ENCODE measurements at regions not wholly inside any gene's neighbourhood (a gene's known extent, or its start where the extent isn't known, plus 50 kb on each side); places are given as distances from the start of the nearest gene placed in this dataset.

- TF ChIP-seq, protein P1, sequence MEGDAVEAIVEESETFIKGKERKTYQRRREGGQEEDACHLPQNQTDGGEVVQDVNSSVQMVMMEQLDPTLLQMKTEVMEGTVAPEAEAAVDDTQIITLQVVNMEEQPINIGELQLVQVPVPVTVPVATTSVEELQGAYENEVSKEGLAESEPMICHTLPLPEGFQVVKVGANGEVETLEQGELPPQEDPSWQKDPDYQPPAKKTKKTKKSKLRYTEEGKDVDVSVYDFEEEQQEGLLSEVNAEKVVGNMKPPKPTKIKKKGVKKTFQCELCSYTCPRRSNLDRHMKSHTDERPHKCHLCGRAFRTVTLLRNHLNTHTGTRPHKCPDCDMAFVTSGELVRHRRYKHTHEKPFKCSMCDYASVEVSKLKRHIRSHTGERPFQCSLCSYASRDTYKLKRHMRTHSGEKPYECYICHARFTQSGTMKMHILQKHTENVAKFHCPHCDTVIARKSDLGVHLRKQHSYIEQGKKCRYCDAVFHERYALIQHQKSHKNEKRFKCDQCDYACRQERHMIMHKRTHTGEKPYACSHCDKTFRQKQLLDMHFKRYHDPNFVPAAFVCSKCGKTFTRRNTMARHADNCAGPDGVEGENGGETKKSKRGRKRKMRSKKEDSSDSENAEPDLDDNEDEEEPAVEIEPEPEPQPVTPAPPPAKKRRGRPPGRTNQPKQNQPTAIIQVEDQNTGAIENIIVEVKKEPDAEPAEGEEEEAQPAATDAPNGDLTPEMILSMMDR (IDR thresholded peaks at IDR 0.05; ENCODE audit: extremely low read depth, insufficient read depth, missing control alignments) = no peak
- DNase-seq (ENCODE audit: low spot score) = no peak
- in situ Hi-C loops (cut with MboI; ENCODE audit: low pct_unique_long_range_greater_than_20kb, low sequenced_read_pairs, unreplicated experiment) = loop anchor here (10.0 to 25.0 kb wide), 5 partner anchors 224 to 962 kb away; partner anchors contain the start of gene PRIM2
These were observed 103.4 kb upstream of the COL21A1 start for GRCh38 chr6:56350628-56351260.

- in situ Hi-C loops (cut with MboI; ENCODE audit: low pct_unique_long_range_greater_than_20kb, low sequenced_read_pairs, unreplicated experiment) = loop anchor here (25.0 kb wide), 1 partner anchor 88 kb away; no protein-coding TSS in a partner anchor
- no peak for DNase-seq (ENCODE audit: low spot score)
- TF ChIP-seq, protein P1 (IDR thresholded peaks at IDR 0.05; ENCODE audit: extremely low read depth, insufficient read depth, missing control alignments) = no peak
These were observed 101.8 kb upstream of the COL21A1 start for GRCh38 chr6:56349194-56349593.

- no peak for DNase-seq (ENCODE audit: low spot score)
- TF ChIP-seq, protein P1 (IDR thresholded peaks at IDR 0.05; ENCODE audit: extremely low read depth, insufficient read depth, missing control alignments) = no peak
- in situ Hi-C loops (cut with MboI; ENCODE audit: low pct_unique_long_range_greater_than_20kb, low sequenced_read_pairs, unreplicated experiment) = loop anchor here (25.0 kb wide), 1 partner anchor 89 kb away; no protein-coding TSS in a partner anchor
These were observed 101.2 kb upstream of the COL21A1 start for GRCh38 chr6:56348578-56348977.

- TF ChIP-seq, protein P1 (IDR thresholded peaks at IDR 0.05; ENCODE audit: extremely low read depth, insufficient read depth, missing control alignments) = no peak
- in situ Hi-C loops (cut with MboI; ENCODE audit: low pct_unique_long_range_greater_than_20kb, low sequenced_read_pairs, unreplicated experiment) = loop anchor here (25.0 kb wide), 1 partner anchor 90 kb away; no protein-coding TSS in a partner anchor
- DNase-seq (ENCODE audit: low spot score) = no peak
These were observed 100.1 kb upstream of the COL21A1 start for GRCh38 chr6:56347526-56347925.

DNA sequence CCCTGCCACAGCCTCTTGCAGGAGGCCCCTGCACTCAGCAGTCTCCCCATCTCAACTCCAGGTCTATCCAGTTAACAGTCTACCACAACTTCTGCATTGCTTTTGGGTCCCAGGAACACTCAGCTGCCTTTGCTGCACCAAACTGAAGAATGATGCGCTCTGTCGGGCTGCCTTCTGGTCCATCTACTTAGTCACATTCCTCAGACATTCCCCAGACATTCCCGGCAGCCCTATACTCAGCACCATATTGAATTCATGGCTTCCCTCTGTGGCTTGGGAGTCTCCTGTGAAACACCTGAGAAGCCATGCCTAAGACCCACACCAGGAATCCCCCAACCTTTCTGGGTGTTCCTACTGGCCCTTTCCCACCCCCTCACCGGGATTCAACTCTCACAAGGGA, 99.6 kb upstream of the COL21A1 start:
- in situ Hi-C loops (cut with MboI; ENCODE audit: low pct_unique_long_range_greater_than_20kb, low sequenced_read_pairs, unreplicated experiment) = loop anchor here (25.0 kb wide), 1 partner anchor 90 kb away; no protein-coding TSS in a partner anchor
- TF ChIP-seq, protein P1 (IDR thresholded peaks at IDR 0.05; ENCODE audit: extremely low read depth, insufficient read depth, missing control alignments) = no peak
- no peak for DNase-seq (ENCODE audit: low spot score)

DNA sequence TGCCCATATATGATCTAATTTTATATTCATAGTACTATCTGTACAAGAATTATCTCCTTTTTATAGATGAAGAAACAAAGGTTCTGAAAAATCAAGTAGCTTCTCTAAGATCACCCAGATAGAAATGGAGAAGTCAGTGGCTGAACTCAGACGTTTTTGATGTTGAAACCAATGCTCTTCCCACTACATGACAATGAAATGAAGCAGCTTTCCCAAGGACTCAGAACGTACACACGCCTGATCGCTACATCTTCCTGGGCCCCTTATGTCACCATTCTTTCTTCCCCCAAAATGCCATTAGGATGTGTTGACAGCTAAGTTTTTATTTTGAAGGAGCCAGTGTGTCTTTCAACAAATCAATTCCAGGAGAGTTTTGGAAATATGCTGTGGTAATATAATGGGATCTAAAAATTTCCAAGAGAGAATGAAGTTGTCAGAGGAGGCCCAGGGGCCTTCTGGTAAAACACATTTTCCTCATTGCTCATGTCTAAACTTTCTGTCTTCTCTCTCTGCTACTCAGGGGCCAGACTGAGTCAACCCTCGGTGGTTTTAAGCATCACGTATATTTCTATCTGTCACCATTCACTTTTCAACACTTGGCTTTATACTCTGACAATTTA, 98.1 kb upstream of the COL21A1 start:
- in situ Hi-C loops (cut with MboI; ENCODE audit: low pct_unique_long_range_greater_than_20kb, low sequenced_read_pairs, unreplicated experiment) = loop anchor here (25.0 kb wide), 1 partner anchor 92 kb away; no protein-coding TSS in a partner anchor
- DNase-seq (ENCODE audit: low spot score) = no peak
- TF ChIP-seq, protein P1 (IDR thresholded peaks at IDR 0.05; ENCODE audit: extremely low read depth, insufficient read depth, missing control alignments) = no peak

Data from GM13977 (cell line).